ENCODE measurements at regions not wholly inside any gene's neighbourhood (a gene's known extent, or its start where the extent isn't known, plus 50 kb on each side); places are given as distances from the start of the nearest gene placed in this dataset.

DNA sequence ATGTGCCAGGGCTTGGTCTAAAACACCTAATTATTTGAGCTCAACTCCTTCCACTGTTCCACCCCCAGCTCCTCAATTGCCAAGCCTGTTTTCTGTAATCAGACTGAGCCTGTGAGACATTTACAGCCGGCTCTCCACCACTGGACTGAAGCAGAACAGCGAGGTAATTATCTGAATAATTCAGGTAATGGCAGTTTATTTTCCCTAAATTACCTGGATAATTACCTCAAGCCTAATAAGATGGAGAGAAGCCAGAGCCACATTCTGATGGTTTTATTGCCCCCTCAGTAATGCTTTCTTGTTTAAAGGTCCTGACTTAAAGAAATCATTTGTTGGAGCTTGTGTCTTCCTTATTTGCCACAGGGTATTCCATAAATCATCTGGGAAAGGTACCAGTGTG, 64.2 kb downstream of the FZD4 start:
- POLR2A ChIA-PET = no interaction called here
- BruUV-seq (replicated peaks) = no TSS peak
- DNase-seq (ENCODE audit: low spot score) = no peak
- Histone ChIP-seq H3K79me2 (ENCODE audit: insufficient read depth, low read depth, low read length) (no peaks in the 10 kb centered on the region), H3K36me3 (ENCODE audit: insufficient read depth, low read length) (no peaks in the 10 kb centered on the region), H3K9me3 (ENCODE audit: low read length) (no peaks in the 10 kb centered on the region), H3K4me2 (ENCODE audit: low read length) (no peak overlapping the region), H3K4me1 (ENCODE audit: insufficient read depth, low read length, poor library complexity, severe bottlenecking) (no peaks in the 10 kb centered on the region), H3K9me2 (ENCODE audit: insufficient read depth, low read length) (no peaks in the 10 kb centered on the region), H3K4me3 (ENCODE audit: low read depth, low read length, poor library complexity, severe bottlenecking) (no peak overlapping the region), H3K27ac (ENCODE audit: low read depth, low read length, poor library complexity, severe bottlenecking) (no peak overlapping the region), H4K20me1 (ENCODE audit: insufficient read depth, low read length) (no peaks in the 10 kb centered on the region), H2AFZ (ENCODE audit: low read length) (no peak overlapping the region)
- intact Hi-C loops (cut with micrococcal nuclease; ENCODE audit: unreplicated experiment) = no loop called here
- TF ChIP-seq, protein P1, sequence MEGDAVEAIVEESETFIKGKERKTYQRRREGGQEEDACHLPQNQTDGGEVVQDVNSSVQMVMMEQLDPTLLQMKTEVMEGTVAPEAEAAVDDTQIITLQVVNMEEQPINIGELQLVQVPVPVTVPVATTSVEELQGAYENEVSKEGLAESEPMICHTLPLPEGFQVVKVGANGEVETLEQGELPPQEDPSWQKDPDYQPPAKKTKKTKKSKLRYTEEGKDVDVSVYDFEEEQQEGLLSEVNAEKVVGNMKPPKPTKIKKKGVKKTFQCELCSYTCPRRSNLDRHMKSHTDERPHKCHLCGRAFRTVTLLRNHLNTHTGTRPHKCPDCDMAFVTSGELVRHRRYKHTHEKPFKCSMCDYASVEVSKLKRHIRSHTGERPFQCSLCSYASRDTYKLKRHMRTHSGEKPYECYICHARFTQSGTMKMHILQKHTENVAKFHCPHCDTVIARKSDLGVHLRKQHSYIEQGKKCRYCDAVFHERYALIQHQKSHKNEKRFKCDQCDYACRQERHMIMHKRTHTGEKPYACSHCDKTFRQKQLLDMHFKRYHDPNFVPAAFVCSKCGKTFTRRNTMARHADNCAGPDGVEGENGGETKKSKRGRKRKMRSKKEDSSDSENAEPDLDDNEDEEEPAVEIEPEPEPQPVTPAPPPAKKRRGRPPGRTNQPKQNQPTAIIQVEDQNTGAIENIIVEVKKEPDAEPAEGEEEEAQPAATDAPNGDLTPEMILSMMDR (conservative IDR thresholded peaks at IDR 0.05; ENCODE audit: low read length) = no peak
- no peak for TF ChIP-seq EZH2phosphoT487 (IDR thresholded peaks at IDR 0.05; ENCODE audit: borderline replicate concordance, low read depth, low read length)
- CTCF ChIA-PET (ENCODE audit: unreplicated experiment) = no interaction called here

- no peak overlapping the region for H3K4me3 ChIP-seq (ENCODE audit: low read depth, low read length, poor library complexity, severe bottlenecking)
- CTCF ChIA-PET (ENCODE audit: unreplicated experiment) = no interaction called here
- no TSS peak for BruUV-seq (replicated peaks)
Observed at GRCh38 chr11:86893235-86893634, 62.0 kb downstream of the FZD4 start.

More at GRCh38 chr11:86893235-86893634, 62.0 kb downstream of the FZD4 start:
- intact Hi-C loops (cut with micrococcal nuclease; ENCODE audit: unreplicated experiment) = no loop called here
- POLR2A ChIA-PET = interaction anchor here (0.5 kb wide), 1 partner anchor 118 kb away, joined by 4 read pairs; no protein-coding TSS in a partner anchor
- no peak for DNase-seq (ENCODE audit: low spot score)
- no peak overlapping the region for H3K4me2 ChIP-seq (ENCODE audit: low read length)
- no peaks in the 10 kb centered on the region for H3K36me3 ChIP-seq (ENCODE audit: insufficient read depth, low read length)
- H2AFZ ChIP-seq (ENCODE audit: low read length) = no peak overlapping the region
- no peaks in the 10 kb centered on the region for H3K9me2 ChIP-seq (ENCODE audit: insufficient read depth, low read length)
- TF ChIP-seq, protein P1 (conservative IDR thresholded peaks at IDR 0.05; ENCODE audit: low read length) = no peak
- no peaks in the 10 kb centered on the region for H3K79me2 ChIP-seq (ENCODE audit: insufficient read depth, low read depth, low read length)
- H3K4me1 ChIP-seq (ENCODE audit: insufficient read depth, low read length, poor library complexity, severe bottlenecking) = no peaks in the 10 kb centered on the region
- H3K9me3 ChIP-seq (ENCODE audit: low read length) = no peaks in the 10 kb centered on the region
- no peaks in the 10 kb centered on the region for H4K20me1 ChIP-seq (ENCODE audit: insufficient read depth, low read length)
- no peak overlapping the region for H3K27ac ChIP-seq (ENCODE audit: low read depth, low read length, poor library complexity, severe bottlenecking)

All from OCI-LY7 (cell line).